Stimulated activated CD8-positive, alpha-beta memory T cell treated with anti-CD3 and anti-CD28 coated beads, Interleukin-15, amount 100 ng/mL, for 1 hour (primary cell): ENCODE measurements at regions not wholly inside any gene's neighbourhood (a gene's known extent, or its start where the extent isn't known, plus 50 kb on each side); places are given as distances from the start of the nearest gene placed in this dataset.
"Not testable (repeated sequence)": the region's sequence is repeated elsewhere in the genome, so short reads cannot be mapped to it uniquely, and the experiment has no call there.

Experiments
- DNase-seq: peaks from one replicate; pipeline ENCODE4 v3.0.0-alpha.2; 2020; ENCODE audit warnings: low read depth

GRCh38 chr2:58502931-58503330 is 261.8 kb upstream of the FANCL start:
- DNase-seq = no peak

GRCh38 chr2:58501371-58502160 is 260.4 kb upstream of the FANCL start:
- no peak for DNase-seq

- no peak for DNase-seq
These were observed 256.0 kb upstream of the FANCL start for GRCh38 chr2:58497168-58497567.

- DNase-seq = no peak
These were observed 254.7 kb upstream of the FANCL start for GRCh38 chr2:58495806-58496205.

- no peak for DNase-seq
These were observed 253.0 kb upstream of the FANCL start for GRCh38 chr2:58494071-58494501.

- no peak for DNase-seq
These were observed 243.5 kb upstream of the FANCL start for GRCh38 chr2:58484629-58485028.

- DNase-seq = no peak
These were observed 243.1 kb upstream of the FANCL start for GRCh38 chr2:58484221-58484620.

- no peak for DNase-seq
These were observed 242.2 kb upstream of the FANCL start for GRCh38 chr2:58483307-58483706.

GRCh38 chr2:58481670-58482069 is 240.5 kb upstream of the FANCL start:
- DNase-seq = no peak

GRCh38 chr2:58480141-58480540 is 239.0 kb upstream of the FANCL start:
- DNase-seq = no peak

GRCh38 chr2:58479535-58480140 is 238.5 kb upstream of the FANCL start:
- no peak for DNase-seq

GRCh38 chr2:58476556-58476955 is 235.4 kb upstream of the FANCL start:
- DNase-seq = no peak

- no peak for DNase-seq
These were observed 234.6 kb upstream of the FANCL start for GRCh38 chr2:58475756-58476155.

- no peak for DNase-seq
These were observed 232.0 kb upstream of the FANCL start for GRCh38 chr2:58473165-58473564.

- DNase-seq = no peak
These were observed 225.7 kb upstream of the FANCL start for GRCh38 chr2:58466804-58467203.

- not testable (repeated sequence) for DNase-seq
These were observed 224.9 kb upstream of the FANCL start for GRCh38 chr2:58466021-58466420.

GRCh38 chr2:58460670-58461069 is 219.5 kb upstream of the FANCL start:
- no peak for DNase-seq

GRCh38 chr2:58449286-58450010 is 208.3 kb upstream of the FANCL start:
- no peak for DNase-seq

- no peak for DNase-seq
These were observed 207.7 kb upstream of the FANCL start for GRCh38 chr2:58448845-58449244.

- DNase-seq = no peak
These were observed 207.0 kb upstream of the FANCL start for GRCh38 chr2:58448065-58448507.

GRCh38 chr2:58447586-58447985 is 206.5 kb upstream of the FANCL start:
- DNase-seq = no peak

GRCh38 chr2:58441643-58442042 is 200.5 kb upstream of the FANCL start:
- DNase-seq = no peak

GRCh38 chr2:58436872-58437271 is 195.7 kb upstream of the FANCL start:
- no peak for DNase-seq
